HG03469 (cell line): ENCODE measurements at regions not wholly inside any gene's neighbourhood (a gene's known extent, or its start where the extent isn't known, plus 50 kb on each side); places are given as distances from the start of the nearest gene placed in this dataset.

Experiments
- ATAC-seq: cut with Tn5 transposase; IDR thresholded peaks from one replicate; pipeline ENCODE4 v1.9.1; 2021; ENCODE audit warnings: mild to moderate bottlenecking, moderate library complexity, moderate number of reproducible peaks; ENCODE audit not compliant: unreplicated experiment

GRCh38 chr18:37762076-37762621, 196.6 kb upstream of the CELF4 start:
- ATAC-seq = no peak

- no peak for ATAC-seq
These were observed 188.5 kb upstream of the CELF4 start for GRCh38 chr18:37754141-37754540.

- ATAC-seq = no peak
These were observed 176.8 kb upstream of the CELF4 start for GRCh38 chr18:37742436-37742835.

GRCh38 chr18:37741032-37741623, 175.5 kb upstream of the CELF4 start:
- no peak for ATAC-seq

- ATAC-seq = no peak
These were observed 168.8 kb upstream of the CELF4 start for GRCh38 chr18:37734406-37734805.

GRCh38 chr18:37729716-37730115, 164.1 kb upstream of the CELF4 start:
- no peak for ATAC-seq

- no peak for ATAC-seq
These were observed 158.6 kb upstream of the CELF4 start for GRCh38 chr18:37724206-37724605.

GRCh38 chr18:37721544-37722522, 156.2 kb upstream of the CELF4 start:
- no peak for ATAC-seq

- ATAC-seq = no peak
These were observed 155.1 kb upstream of the CELF4 start for GRCh38 chr18:37720663-37721062.

GRCh38 chr18:37717656-37718055, 152.1 kb upstream of the CELF4 start:
- ATAC-seq = no peak

GRCh38 chr18:37717098-37717497, 151.5 kb upstream of the CELF4 start:
- ATAC-seq = no peak

- no peak for ATAC-seq
These were observed 150.6 kb upstream of the CELF4 start for GRCh38 chr18:37716106-37716735.

- no peak for ATAC-seq
These were observed 149.1 kb upstream of the CELF4 start for GRCh38 chr18:37714691-37715090.

GRCh38 chr18:37712776-37713175, 147.2 kb upstream of the CELF4 start:
- ATAC-seq = no peak

- ATAC-seq = no peak
These were observed 146.3 kb upstream of the CELF4 start for GRCh38 chr18:37711766-37712505.

- no peak for ATAC-seq
These were observed 145.1 kb upstream of the CELF4 start for GRCh38 chr18:37710726-37711125.

GRCh38 chr18:37709740-37710139, 144.1 kb upstream of the CELF4 start:
- ATAC-seq = no peak

GRCh38 chr18:37705016-37705415, 139.4 kb upstream of the CELF4 start:
- no peak for ATAC-seq

- no peak for ATAC-seq
These were observed 137.2 kb upstream of the CELF4 start for GRCh38 chr18:37702841-37703240.

GRCh38 chr18:37701967-37702366, 136.4 kb upstream of the CELF4 start:
- no peak for ATAC-seq
